GM19240 (cell line): ENCODE measurements at regions not wholly inside any gene's neighbourhood (a gene's known extent, or its start where the extent isn't known, plus 50 kb on each side); places are given as distances from the start of the nearest gene placed in this dataset.
"Not testable (repeated sequence)": the region's sequence is repeated elsewhere in the genome, so short reads cannot be mapped to it uniquely, and the experiment has no call there.

ENCODE experiments used
- DNase-seq: peaks from one replicate; pipeline ENCODE4 v3.0.0; 2011; ENCODE audit warnings: low spot score; ENCODE audit not compliant: insufficient read length

- no peak for DNase-seq
These were observed 176.4 kb upstream of the RPH3A start for GRCh38 chr12:112615196-112615595.

GRCh38 chr12:112616469-112617152 is 174.9 kb upstream of the RPH3A start:
- no peak for DNase-seq

- no peak for DNase-seq
These were observed 174.4 kb upstream of the RPH3A start for GRCh38 chr12:112617153-112617505.

GRCh38 chr12:112627851-112628250 is 163.7 kb upstream of the RPH3A start:
- no peak for DNase-seq

- not testable (repeated sequence) for DNase-seq
These were observed 159.6 kb upstream of the RPH3A start for GRCh38 chr12:112631974-112632373.

- DNase-seq: no peak
These were observed 156.5 kb upstream of the RPH3A start for GRCh38 chr12:112635036-112635435.

- no peak for DNase-seq
These were observed 153.1 kb upstream of the RPH3A start for GRCh38 chr12:112638420-112638819.

GRCh38 chr12:112645586-112645985 is 146.0 kb upstream of the RPH3A start:
- no peak for DNase-seq

GRCh38 chr12:112656141-112656540 is 135.4 kb upstream of the RPH3A start:
- no peak for DNase-seq

- DNase-seq: peak; percentile 6
These were observed 127.0 kb upstream of the RPH3A start for GRCh38 chr12:112664569-112664968.

GRCh38 chr12:112665958-112666357 is 125.6 kb upstream of the RPH3A start:
- no peak for DNase-seq

- DNase-seq: no peak
These were observed 120.0 kb upstream of the RPH3A start for GRCh38 chr12:112671564-112671963.

- no peak for DNase-seq
These were observed 117.0 kb upstream of the RPH3A start for GRCh38 chr12:112674539-112674938.

- no peak for DNase-seq
These were observed 115.0 kb upstream of the RPH3A start for GRCh38 chr12:112676507-112676906.

GRCh38 chr12:112677050-112677765 is 114.3 kb upstream of the RPH3A start:
- no peak for DNase-seq

GRCh38 chr12:112680993-112681392 is 110.6 kb upstream of the RPH3A start:
- no peak for DNase-seq

- DNase-seq: no peak
These were observed 109.0 kb upstream of the RPH3A start for GRCh38 chr12:112682586-112682985.

GRCh38 chr12:112684742-112685141 is 106.8 kb upstream of the RPH3A start:
- DNase-seq: no peak

GRCh38 chr12:112685321-112685720 is 106.2 kb upstream of the RPH3A start:
- DNase-seq: no peak

- no peak for DNase-seq
These were observed 105.2 kb upstream of the RPH3A start for GRCh38 chr12:112686373-112686772.

GRCh38 chr12:112694065-112694464 is 97.5 kb upstream of the RPH3A start:
- DNase-seq: no peak

GRCh38 chr12:112697441-112697840 is 94.1 kb upstream of the RPH3A start:
- DNase-seq: not testable (repeated sequence)

- no peak for DNase-seq
These were observed 86.4 kb upstream of the RPH3A start for GRCh38 chr12:112705037-112705632.
